Body of pancreas (tissue), 4 donors: ENCODE measurements at regions not wholly inside any gene's neighbourhood (a gene's known extent, or its start where the extent isn't known, plus 50 kb on each side); places are given as distances from the start of the nearest gene placed in this dataset.
A peak's percentile ranks its signal among the peaks of the same experiment; 100 is the strongest.

Source experiments
- ATAC-seq: fragments of 150-250 bp; one replicate; pipeline ENCODE4 v1.9.1; 2016
- DNase-seq, 4 donors: peaks; one replicate each; pipeline ENCODE4 v3.0.0-alpha.2; 2019
- H3K27ac ChIP-seq, 4 donors: fragments of 200-600 bp; sonication (generic); 1 replicate in 3 of 4; 2 replicates in 1 of 4; pipeline versions ENCODE4 v1.5.1 to v1.6.1; 2016 to 2019; ENCODE audit warnings: mild to moderate bottlenecking in 1 of 4, mixed read lengths in 1 of 4, moderate library complexity in 1 of 4
- H3K27me3 ChIP-seq, 2 donors: fragments of 200-600 bp; sonication (generic); one replicate each; pipeline ENCODE4 v1.6.0; 2016; ENCODE audit warnings: mild to moderate bottlenecking in 1 of 2
- H3K36me3 ChIP-seq, 2 donors: fragments of 200-600 bp; sonication (generic); replicated peaks in 1 of 2; 2 replicates each; pipeline ENCODE4 v1.5.1; 2016; ENCODE audit warnings: low read depth in 2 of 2; ENCODE audit not compliant: insufficient read depth in 1 of 2
- H3K4me1 ChIP-seq: fragments of 200-600 bp; sonication (generic); one replicate; pipeline ENCODE4 v1.6.0; 2016
- H3K4me3 ChIP-seq, 2 donors: fragments of 200-600 bp; sonication (generic); 1 replicate in 1 of 2; 2 replicates in 1 of 2; pipeline ENCODE4 v1.5.1; 2016 to 2019
- H3K9me3 ChIP-seq, 3 donors: fragments of 200-600 bp; sonication (generic); 1 replicate in 2 of 3; 2 replicates in 1 of 3; pipeline ENCODE4 v1.5.1; 2016
- POLR2A ChIP-seq, 3 donors: fragments of 450-650 bp; IDR thresholded peaks; one replicate each; pipeline ENCODE4 v1.6.1; 2016; ENCODE audit warnings: antibody characterized with exemption in 3 of 3, mild to moderate bottlenecking in 2 of 3
- WGBS, 2 donors: methylation state at CpG; one replicate each; pipeline ENCODE4 v1.1.5; 2017; 5-methylcytosine and 5-hydroxymethylcytosine counted together
- intact Hi-C: fragments of 100-400 bp; cut with DNase I; formaldehyde crosslinking; loops from one replicate; pipeline ENCODE4 v1.15.1; 2023
- TF ChIP-seq, protein P1 (sequence below), 7 experiments: fragments of 450-650 bp in 4 of 7; fragments of 200-600 bp in 3 of 7; sonication (generic) in 3 of 7; IDR thresholded peaks; one replicate each; pipeline ENCODE4 v1.5.1; 2016 to 2019; ENCODE audit warnings: antibody characterized with exemption in 7 of 7

DNA sequence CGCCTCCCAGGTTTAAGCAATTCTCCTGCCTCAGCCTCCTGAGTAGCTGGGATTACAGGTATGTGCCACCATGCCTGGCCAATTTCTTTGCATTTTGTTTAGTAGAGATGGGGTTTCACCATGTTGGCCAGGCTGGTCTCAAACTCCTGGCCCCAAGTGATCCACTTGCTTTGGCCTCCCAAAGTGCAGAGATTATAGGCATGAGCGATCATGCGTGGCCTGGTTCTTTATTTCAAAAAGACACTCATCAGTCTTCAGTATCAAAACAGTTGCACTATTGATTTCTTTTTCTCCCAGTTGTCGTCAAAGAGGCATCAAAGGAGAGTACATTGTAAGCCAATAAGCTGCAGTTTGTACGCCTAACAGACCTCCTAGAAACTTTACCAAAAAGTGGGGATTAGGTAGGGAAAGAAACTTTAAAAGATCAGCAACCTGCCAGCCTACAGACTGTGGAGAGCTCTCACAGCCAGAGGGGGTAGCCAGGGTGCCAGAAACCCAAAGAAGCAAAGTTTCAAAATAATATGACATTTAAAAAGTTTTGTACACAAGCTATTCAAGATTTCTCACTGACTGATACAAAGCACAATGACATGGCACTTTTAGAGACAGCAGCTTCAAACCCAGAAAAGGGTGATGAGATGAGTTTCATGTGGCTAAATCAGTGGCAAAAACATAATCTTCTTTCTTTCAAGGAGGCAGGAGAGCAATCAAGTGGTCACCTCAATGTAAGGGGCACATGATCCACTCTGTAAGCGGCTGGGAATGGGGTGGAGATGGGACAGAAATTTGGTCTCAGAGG, 83.0 kb upstream of the RALY start:
- DNase-seq (no peak), ATAC-seq (no peak)
- Histone ChIP-seq H3K4me3 (no peak overlapping the region), H3K4me1 (peaks cover 12% of the 10 kb centered on the region), H3K36me3 (no peaks in the 10 kb centered on the region), H3K9me3 (no peaks in the 10 kb centered on the region), H3K27me3 (no peaks in the 10 kb centered on the region), H3K27ac (no peak overlapping the region)
- intact Hi-C loops = no loop called here
- WGBS, 2 donors = 88 to 90% methylated on average over 6 of the region's 6 CpGs
- TF ChIP-seq, protein P1, sequence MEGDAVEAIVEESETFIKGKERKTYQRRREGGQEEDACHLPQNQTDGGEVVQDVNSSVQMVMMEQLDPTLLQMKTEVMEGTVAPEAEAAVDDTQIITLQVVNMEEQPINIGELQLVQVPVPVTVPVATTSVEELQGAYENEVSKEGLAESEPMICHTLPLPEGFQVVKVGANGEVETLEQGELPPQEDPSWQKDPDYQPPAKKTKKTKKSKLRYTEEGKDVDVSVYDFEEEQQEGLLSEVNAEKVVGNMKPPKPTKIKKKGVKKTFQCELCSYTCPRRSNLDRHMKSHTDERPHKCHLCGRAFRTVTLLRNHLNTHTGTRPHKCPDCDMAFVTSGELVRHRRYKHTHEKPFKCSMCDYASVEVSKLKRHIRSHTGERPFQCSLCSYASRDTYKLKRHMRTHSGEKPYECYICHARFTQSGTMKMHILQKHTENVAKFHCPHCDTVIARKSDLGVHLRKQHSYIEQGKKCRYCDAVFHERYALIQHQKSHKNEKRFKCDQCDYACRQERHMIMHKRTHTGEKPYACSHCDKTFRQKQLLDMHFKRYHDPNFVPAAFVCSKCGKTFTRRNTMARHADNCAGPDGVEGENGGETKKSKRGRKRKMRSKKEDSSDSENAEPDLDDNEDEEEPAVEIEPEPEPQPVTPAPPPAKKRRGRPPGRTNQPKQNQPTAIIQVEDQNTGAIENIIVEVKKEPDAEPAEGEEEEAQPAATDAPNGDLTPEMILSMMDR (IDR thresholded peaks at IDR 0.05) = no peak
- no peak for TF ChIP-seq POLR2A (IDR thresholded peaks at IDR 0.05)

DNA sequence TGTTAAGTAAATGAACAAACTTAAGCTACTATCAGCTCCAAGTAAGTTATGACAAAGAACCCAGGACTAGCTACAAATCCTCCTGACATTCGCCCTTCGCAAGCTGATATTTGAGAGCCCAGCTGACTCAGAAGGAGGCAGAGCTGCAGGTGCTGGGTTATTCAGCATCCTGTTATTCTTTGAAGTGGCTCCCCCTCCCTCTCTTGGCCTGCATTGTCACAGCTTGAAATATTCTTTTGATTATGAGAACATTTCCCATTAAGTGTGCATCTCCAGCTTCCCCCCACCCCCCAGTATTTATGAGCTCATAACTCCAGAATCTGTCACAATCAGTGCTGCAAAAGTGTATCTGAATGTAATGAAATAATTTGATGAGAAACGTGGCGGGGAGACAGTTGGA, 78.8 kb upstream of the RALY start:
- DNase-seq (no peak), ATAC-seq (no peak)
- WGBS, 2 donors = 69 to 73% methylated on average over 4 of the region's 4 CpGs
- no peak for TF ChIP-seq POLR2A (IDR thresholded peaks at IDR 0.05)
- TF ChIP-seq, protein P1 (IDR thresholded peaks at IDR 0.05) = no peak
- Histone ChIP-seq H3K9me3 (no peaks in the 10 kb centered on the region), H3K4me1 (peaks cover 3% of the 10 kb centered on the region), H3K27ac (no peak overlapping the region), H3K4me3 (no peak overlapping the region), H3K36me3 (no peaks in the 10 kb centered on the region), H3K27me3 (no peaks in the 10 kb centered on the region)
- intact Hi-C loops = no loop called here

DNA sequence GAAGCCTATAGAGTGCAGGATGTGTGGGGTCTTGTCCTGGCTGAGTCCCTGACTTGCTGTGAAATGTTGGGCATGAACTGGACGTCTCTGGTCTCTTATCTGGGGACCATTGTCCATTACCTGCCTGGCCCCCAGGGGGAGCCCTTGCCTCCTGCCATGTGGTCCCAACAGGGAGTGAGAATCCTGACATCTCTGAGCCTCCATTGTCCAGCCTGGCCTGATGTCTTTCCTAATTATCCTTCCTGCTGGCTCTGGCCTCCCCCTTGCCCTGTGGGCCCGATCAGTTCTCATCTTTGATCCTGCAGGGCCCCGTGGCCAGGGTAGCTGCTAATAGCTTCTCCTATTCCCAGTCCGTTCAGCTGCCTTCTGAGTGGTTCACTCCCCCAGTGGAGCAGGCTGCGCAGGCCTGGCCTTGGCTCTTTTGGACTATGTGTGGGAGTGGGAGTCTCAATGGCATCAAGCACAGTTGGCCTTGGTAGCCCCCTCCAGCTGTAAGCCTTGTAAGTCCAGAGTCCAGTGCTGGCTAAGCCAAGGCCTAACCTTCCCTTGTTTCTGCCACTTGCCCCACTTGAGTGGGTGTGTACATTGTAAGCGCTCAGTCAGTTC, 77.9 kb upstream of the RALY start:
- H3K4me3 ChIP-seq = no peak overlapping the region
- peak; percentile 56 for ATAC-seq
- 78 to 79% methylated on average over 6 of the region's 6 CpGs for WGBS, 2 donors
- H3K9me3 ChIP-seq = no peaks in the 10 kb centered on the region
- TF ChIP-seq POLR2A (IDR thresholded peaks at IDR 0.05) = no peak
- TF ChIP-seq, protein P1 (IDR thresholded peaks at IDR 0.05) = peak; percentile 30 to 56 (median 47)
- H3K36me3 ChIP-seq = no peaks in the 10 kb centered on the region
- H3K4me1 ChIP-seq = no peaks in the 10 kb centered on the region
- peak; percentile 34 to 64 (median 46) for DNase-seq
- no peak overlapping the region for H3K27ac ChIP-seq
- intact Hi-C loops = no loop called here
- H3K27me3 ChIP-seq = no peaks in the 10 kb centered on the region

DNA sequence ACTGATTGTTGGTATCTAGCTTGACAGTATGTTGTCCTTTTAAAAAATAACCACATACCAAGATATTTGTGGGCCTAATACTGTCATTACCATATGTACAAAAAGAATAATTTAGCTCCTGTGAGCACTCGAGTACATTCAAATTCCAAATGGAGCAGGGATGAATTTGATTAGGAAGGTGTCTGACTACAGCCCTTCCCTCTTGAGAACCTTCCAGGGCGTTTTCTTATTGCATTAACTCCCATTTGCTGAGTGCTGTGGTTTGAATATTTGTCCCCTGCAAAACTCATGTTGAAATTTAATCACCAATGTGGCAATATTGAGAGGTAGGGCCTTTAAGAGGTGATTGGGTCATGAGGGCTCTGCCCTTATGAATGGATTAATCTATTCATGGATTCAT, 76.9 kb upstream of the RALY start:
- DNase-seq = no peak
- TF ChIP-seq, protein P1 (IDR thresholded peaks at IDR 0.05) = no peak
- no peak for TF ChIP-seq POLR2A (IDR thresholded peaks at IDR 0.05)
- 55 to 66% methylated on average over 2 of the region's 2 CpGs for WGBS, 2 donors
- H3K27me3 ChIP-seq = no peaks in the 10 kb centered on the region
- no peak overlapping the region for H3K4me3 ChIP-seq
- H3K36me3 ChIP-seq = no peaks in the 10 kb centered on the region
- ATAC-seq = no peak
- no peaks in the 10 kb centered on the region for H3K4me1 ChIP-seq
- H3K27ac ChIP-seq = no peak overlapping the region
- intact Hi-C loops = no loop called here
- no peaks in the 10 kb centered on the region for H3K9me3 ChIP-seq
